Activated naive CD4-positive, alpha-beta T cell treated with anti-CD3 and anti-CD28 coated beads, Interleukin-2, amount 10 ng/mL, durations not matched to agents 7 days and 5 days (primary cell): ENCODE measurements at regions not wholly inside any gene's neighbourhood (a gene's known extent, or its start where the extent isn't known, plus 50 kb on each side); places are given as distances from the start of the nearest gene placed in this dataset.

Source experiments
- CTCF ChIA-PET: fragments of 350-600 bp; sonication (Branson Sonifier 250); formaldehyde crosslinking; loops from one replicate; lab custom pipeline; 2021; ENCODE audit warnings: antibody characterized with exemption; lab: Charles Lee
- DNase-seq: peaks from one replicate; pipeline ENCODE4 v3.0.0-alpha.2; 2020
- H3K27ac Mint-ChIP-seq: one replicate; pipeline ENCODE4 v1.8.0; 2021; ENCODE audit warnings: mild to moderate bottlenecking, moderate library complexity, mixed read lengths
- H3K27me3 Mint-ChIP-seq: one replicate; pipeline ENCODE4 v1.8.0; 2021; ENCODE audit warnings: mild to moderate bottlenecking, mixed read lengths
- H3K36me3 Mint-ChIP-seq: one replicate; pipeline ENCODE4 v1.8.0; 2021; ENCODE audit warnings: mixed read lengths
- H3K4me1 Mint-ChIP-seq: one replicate; pipeline ENCODE4 v1.8.0; 2021; ENCODE audit warnings: mixed read lengths
- H3K4me3 Mint-ChIP-seq: one replicate; pipeline ENCODE4 v1.8.0; 2021; ENCODE audit warnings: mild to moderate bottlenecking, moderate library complexity, mixed read lengths
- H3K9me3 Mint-ChIP-seq: one replicate; pipeline ENCODE4 v1.8.0; 2021; ENCODE audit warnings: mixed read lengths

DNA sequence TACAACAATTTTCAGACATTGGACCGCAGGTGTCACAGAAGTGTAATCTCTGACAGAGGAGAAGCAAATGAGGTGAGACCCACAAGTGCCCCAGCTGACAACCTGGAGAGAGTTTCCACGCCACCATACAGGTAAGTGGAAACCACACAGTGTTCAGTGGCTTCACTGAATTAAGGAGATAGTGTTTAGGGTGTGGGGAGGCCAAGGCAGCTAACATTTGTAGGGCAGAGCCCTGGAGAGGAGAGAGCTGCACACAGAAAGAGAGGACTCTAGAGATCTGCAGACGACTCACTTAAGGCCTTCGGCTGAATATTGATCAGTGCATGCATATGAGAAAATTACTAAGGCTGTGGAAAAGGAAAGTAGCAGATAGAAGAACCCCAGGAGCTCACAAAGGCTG is 228.9 kb upstream of the TNRC6C start:
- Mint-ChIP-seq H3K4me3 (no peak overlapping the region), H3K27ac (no peak overlapping the region), H3K4me1 (peaks cover 6% of the 10 kb centered on the region), H3K27me3 (peaks cover 49% of the 10 kb centered on the region), H3K36me3 (peaks cover 3% of the 10 kb centered on the region), H3K9me3 (peaks cover 19% of the 10 kb centered on the region)
- CTCF ChIA-PET = no interaction called here
- no peak for DNase-seq

DNA sequence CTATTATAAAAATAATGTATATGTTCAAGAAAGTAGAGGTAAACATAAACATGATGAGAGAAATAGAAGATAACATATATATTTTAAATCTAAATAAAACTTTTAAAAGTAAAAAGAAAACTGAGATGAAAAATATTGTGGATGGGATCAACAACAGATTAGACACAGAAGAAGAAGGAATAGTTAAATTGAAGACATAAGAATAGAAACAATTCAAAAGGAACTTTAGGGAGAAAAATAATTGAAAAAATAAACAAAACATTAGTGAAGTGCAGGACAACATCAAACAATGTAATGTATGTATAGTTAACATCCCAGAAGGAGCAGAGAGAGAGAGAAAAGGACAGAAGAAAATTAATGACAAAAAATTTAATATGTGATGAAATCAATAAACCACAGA is 228.1 kb upstream of the TNRC6C start:
- CTCF ChIA-PET = no interaction called here

DNA sequence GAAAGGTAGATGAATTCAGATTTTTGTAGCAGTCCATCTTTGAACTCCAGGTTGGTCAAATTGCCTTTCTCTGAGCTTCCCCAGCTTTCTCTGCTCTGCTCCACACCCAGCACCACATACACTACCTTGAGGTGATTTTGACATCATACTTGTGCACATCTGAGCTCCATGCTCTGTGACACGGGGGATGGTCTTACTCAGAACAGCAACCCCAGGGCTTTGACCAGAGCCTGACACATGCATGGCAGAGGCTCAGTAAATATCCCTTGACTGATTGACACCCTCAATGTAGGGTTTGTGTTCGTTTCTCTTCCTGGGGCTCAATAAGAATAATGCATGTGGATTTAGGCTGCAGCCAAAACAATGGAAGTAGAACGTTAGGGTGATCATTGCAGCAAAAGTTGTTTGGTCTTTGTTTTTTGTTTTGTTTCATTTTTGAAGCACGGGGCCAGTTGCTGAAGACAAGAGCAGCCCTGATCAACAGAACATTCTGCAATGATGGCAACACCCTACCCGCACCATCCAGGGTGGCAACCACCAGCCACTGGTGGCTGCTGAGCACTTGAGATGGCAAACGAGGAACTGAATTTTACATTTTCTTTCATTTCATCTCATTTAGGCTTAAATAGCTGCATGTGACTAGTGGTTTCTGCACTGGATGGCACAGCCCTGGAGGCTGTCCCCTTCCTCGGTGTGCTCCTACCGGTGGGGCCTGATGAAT is 224.8 kb upstream of the TNRC6C start:
- Mint-ChIP-seq H3K9me3 (peaks cover 19% of the 10 kb centered on the region), H3K27ac (no peak overlapping the region), H3K4me3 (no peak overlapping the region)

More for the DNA sequence above, 228.1 kb upstream of the TNRC6C start:
- no peak for DNase-seq
- no peak overlapping the region for H3K27ac Mint-ChIP-seq
- H3K27me3 Mint-ChIP-seq = peaks cover 52% of the 10 kb centered on the region
- peaks cover 3% of the 10 kb centered on the region for H3K36me3 Mint-ChIP-seq
- H3K4me3 Mint-ChIP-seq = no peak overlapping the region
- peaks cover 19% of the 10 kb centered on the region for H3K9me3 Mint-ChIP-seq
- H3K4me1 Mint-ChIP-seq = peaks cover 6% of the 10 kb centered on the region

DNA sequence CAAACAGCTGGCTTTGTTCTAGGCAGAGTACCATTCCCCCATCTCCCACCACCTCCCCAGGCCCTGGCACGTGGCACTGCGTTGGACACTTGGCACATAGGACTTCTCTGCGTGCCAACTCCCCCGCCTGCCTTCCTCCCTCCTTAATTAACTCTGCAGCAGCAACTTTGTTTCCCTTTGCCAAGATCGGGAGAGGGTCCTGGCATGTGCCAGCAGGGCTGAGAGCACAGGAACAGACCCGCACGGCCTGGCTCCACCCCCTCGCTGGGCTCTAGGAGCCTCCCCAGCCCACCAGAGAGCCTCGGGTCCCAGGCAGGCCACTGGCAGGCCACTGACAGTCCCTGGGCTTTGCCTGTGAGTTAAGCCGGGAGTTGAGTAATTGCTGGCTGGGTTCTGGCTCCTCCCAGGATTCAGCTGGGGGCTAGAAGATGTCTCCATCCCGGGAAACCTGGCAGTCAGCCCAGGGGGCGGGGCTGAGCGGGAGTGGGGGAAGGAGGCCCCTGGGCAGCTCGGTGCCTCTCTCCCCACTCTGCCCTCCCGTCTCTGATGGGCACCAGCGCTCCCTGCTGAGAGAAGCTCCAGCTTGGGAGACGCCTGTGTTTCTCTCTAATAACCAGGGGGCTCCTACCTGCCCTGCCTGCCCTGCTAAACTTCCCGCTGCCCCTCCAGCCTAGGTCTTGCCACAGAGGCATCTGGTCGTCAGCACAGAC is 224.0 kb upstream of the TNRC6C start:
- Mint-ChIP-seq H3K27ac (no peak overlapping the region), H3K4me3 (no peak overlapping the region), H3K9me3 (peaks cover 19% of the 10 kb centered on the region), H3K27me3 (peaks cover 76% of the 10 kb centered on the region), H3K4me1 (no peaks in the 10 kb centered on the region), H3K36me3 (peaks cover 3% of the 10 kb centered on the region)
- DNase-seq = no peak
- CTCF ChIA-PET = no interaction called here

More for the DNA sequence above, 224.8 kb upstream of the TNRC6C start:
- Mint-ChIP-seq H3K27me3 (peaks cover 72% of the 10 kb centered on the region), H3K4me1 (no peaks in the 10 kb centered on the region), H3K36me3 (peaks cover 3% of the 10 kb centered on the region)
- no peak for DNase-seq
- CTCF ChIA-PET = interaction anchor here (0.9 kb wide), 1 partner anchor 191 kb away, joined by 3 read pairs; no protein-coding TSS in a partner anchor

DNA sequence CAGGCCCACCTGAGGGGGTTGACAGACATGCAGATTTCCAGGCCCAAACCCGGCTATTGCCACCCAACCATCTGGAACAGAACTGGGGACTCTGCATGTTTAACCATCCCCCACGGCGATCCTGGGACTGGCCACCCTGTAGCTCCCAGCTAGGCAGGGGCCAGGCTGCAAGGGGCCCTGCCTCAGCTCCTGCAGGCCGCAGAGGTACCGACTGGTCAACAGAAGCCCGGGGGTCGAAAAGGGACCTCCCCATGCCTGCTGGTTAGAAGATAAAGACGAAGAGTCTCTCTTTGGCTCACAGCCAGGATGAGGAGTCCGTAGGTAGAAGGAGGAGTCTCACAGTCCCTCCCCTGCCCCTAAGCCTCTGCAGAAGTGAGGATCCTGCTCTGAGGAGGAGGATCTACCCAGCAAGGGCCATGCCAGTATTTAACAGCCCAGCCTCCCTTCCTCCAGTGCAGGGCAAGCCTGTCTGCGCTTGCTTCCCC is 223.4 kb upstream of the TNRC6C start:
- H3K4me1 Mint-ChIP-seq = no peaks in the 10 kb centered on the region
- CTCF ChIA-PET = no interaction called here
- peaks cover 19% of the 10 kb centered on the region for H3K9me3 Mint-ChIP-seq
- peaks cover 73% of the 10 kb centered on the region for H3K27me3 Mint-ChIP-seq
- H3K4me3 Mint-ChIP-seq = no peak overlapping the region
- H3K36me3 Mint-ChIP-seq = peaks cover 3% of the 10 kb centered on the region
- no peak for DNase-seq
- no peak overlapping the region for H3K27ac Mint-ChIP-seq

DNA sequence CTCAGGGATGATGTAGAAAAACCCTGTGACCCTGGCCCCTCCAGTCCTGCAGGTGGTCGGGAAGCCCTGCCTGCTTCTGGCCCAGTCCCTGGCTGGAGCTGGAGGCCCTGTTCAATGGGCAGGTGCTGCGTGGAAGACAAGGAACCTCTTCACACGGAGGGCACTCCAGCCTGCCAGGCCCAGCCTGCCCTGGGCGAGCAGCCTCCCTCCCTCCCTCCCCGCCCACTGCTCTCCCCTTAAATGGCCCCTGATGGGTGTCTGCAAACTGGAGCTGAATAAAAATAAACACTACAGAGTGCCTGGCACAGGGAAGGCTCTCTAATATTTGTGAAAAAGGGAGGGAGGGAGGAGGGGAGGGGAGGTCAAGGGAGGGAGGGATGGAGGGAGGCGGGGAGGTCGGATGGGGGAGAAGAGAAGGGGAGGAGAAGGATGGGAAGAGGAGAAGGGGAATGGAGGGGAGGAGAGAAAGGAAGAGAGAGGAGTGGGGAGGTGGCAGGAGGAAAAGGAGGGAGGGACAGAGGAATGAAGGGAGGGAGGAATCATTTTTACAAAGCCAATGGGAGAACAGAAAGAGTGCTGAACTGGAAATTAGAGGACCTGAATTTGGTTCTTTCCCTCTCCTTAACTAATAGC is 222.8 kb upstream of the TNRC6C start:
- Mint-ChIP-seq H3K4me1 (no peaks in the 10 kb centered on the region), H3K27ac (no peak overlapping the region), H3K9me3 (peaks cover 19% of the 10 kb centered on the region), H3K27me3 (peaks cover 73% of the 10 kb centered on the region), H3K36me3 (peaks cover 3% of the 10 kb centered on the region), H3K4me3 (no peak overlapping the region)
- DNase-seq = no peak
- CTCF ChIA-PET = no interaction called here

DNA sequence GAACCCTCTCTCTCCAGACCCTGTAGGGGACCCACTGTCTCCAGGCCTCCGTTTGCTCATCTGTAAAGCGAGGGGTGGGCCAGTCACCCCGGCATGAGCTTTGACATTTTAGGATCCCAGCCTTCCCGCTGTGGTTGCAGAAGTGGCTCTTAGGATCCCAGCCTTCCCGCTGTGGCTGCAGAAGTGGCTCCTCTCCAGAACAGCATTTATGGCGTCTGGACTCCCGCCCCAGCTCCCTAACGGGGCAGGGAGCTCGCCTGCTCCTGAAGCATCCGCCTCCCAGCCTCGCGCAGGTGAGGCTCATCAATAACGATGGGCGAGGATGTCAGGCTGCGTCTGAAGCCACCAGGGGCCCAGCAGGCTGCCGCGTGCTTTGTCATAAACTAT is 222.3 kb upstream of the TNRC6C start:
- Mint-ChIP-seq H3K27ac (no peak overlapping the region), H3K4me1 (no peaks in the 10 kb centered on the region), H3K27me3 (peaks cover 78% of the 10 kb centered on the region), H3K4me3 (no peak overlapping the region), H3K36me3 (peaks cover 3% of the 10 kb centered on the region), H3K9me3 (peaks cover 19% of the 10 kb centered on the region)
- no peak for DNase-seq
- CTCF ChIA-PET = no interaction called here

DNA sequence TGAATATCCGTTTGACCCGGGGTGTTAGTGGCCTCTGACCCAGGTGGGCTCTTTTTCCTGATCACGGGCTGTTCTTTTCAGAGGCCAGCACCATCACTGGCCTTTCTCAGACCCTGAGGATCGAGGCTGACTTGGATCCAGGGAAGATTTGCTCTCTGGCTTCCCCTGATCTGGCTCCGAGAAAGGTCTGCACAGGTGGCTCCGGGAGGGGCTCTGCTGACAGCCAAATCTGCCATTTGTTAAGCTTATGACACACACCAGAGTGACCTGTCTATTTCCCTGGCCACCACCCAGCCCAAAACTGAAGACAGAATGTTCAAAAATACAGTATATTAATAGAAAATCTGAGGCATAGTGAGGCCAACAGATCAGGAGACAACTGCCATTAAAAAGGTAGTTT is 221.8 kb upstream of the TNRC6C start:
- peaks cover 80% of the 10 kb centered on the region for H3K27me3 Mint-ChIP-seq
- peaks cover 19% of the 10 kb centered on the region for H3K9me3 Mint-ChIP-seq
- H3K4me3 Mint-ChIP-seq = no peak overlapping the region
- no peak overlapping the region for H3K27ac Mint-ChIP-seq
- no peaks in the 10 kb centered on the region for H3K4me1 Mint-ChIP-seq
- no peak for DNase-seq
- peaks cover 3% of the 10 kb centered on the region for H3K36me3 Mint-ChIP-seq
- CTCF ChIA-PET = no interaction called here

DNA sequence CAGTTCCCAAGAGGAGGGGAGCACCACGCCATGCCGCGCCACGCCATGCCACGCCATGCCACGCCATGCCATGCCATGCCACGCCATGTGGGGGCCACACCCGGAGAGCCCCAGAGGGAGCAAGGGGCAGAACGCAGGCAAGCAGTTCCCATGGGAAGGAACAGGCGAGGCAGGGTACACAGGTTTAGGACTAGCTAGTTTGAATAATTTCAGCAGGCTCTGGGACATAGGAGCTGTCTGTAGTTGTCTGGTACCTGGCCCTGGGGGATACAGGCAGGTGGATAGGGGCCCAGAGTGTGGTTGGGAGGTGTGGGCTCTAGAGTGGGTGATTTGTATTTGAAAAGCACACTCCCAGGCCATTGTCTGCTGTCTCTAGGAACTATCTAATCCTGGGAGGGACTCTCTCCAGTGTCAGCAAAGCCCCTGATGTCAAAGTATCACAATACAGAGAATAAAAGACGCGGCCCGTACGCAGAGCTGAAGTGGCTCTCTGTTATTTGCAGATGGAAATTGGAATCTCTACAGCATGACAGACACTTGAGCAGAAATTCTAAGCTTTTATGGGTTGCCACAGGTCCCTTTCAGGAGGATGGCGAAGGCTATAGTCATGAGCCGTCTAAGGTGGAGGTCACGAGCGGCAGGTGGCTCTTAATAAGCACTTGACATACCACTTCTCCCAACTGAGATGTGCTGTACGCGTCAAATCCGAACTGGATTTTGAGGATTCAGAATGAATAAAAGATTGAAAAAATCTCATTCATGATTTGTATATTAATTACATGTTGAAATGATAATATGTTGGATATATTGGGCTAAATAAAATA is 220.8 kb upstream of the TNRC6C start:
- Mint-ChIP-seq H3K27me3 (peaks cover 82% of the 10 kb centered on the region), H3K36me3 (peaks cover under 1% of the 10 kb centered on the region), H3K9me3 (peaks cover 15% of the 10 kb centered on the region), H3K4me3 (no peak overlapping the region), H3K27ac (no peak overlapping the region), H3K4me1 (no peaks in the 10 kb centered on the region)
- CTCF ChIA-PET = no interaction called here
- DNase-seq = no peak

DNA sequence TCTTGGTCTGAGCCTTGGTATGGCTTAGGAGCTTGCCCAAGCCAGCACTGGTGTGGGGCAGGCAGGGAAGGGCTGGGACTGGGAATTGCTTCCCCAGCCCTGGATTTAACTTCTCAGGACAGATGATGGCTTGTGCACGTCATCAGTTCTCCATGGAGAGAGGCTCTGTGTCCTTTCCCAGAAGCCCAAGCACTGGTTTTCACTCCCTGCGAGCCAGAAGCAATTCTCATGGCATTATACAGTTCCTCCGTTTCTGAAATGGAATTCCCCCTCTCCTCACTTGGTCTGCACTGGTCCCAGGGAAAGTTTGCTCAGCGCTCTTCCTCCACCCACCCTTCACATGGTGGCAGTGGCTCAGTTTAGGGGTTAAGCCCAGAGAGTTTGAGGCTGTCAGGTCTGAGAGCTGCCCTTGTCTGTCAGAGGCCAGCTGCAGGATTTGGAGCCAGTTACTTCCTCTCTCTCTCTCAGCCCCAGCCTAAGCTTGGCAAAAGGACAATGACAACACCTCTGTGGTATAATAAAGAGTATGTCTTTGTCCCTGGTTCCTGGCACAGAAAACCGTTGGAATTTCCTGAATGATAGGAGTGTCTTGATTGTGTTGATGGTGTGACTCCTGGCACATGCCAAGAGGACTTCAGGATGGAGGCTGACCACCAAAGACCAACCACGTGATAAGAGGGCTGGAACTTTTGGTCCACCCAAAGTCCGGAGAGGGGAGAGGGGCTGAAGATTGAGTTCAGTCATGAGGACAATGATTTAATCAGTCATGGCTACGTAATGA is 219.6 kb upstream of the TNRC6C start:
- CTCF ChIA-PET = no interaction called here
- H3K4me3 Mint-ChIP-seq = no peak overlapping the region
- peaks cover 70% of the 10 kb centered on the region for H3K27me3 Mint-ChIP-seq
- no peaks in the 10 kb centered on the region for H3K4me1 Mint-ChIP-seq
- no peak overlapping the region for H3K27ac Mint-ChIP-seq
- no peaks in the 10 kb centered on the region for H3K36me3 Mint-ChIP-seq
- H3K9me3 Mint-ChIP-seq = peaks cover 3% of the 10 kb centered on the region
- DNase-seq = no peak

DNA sequence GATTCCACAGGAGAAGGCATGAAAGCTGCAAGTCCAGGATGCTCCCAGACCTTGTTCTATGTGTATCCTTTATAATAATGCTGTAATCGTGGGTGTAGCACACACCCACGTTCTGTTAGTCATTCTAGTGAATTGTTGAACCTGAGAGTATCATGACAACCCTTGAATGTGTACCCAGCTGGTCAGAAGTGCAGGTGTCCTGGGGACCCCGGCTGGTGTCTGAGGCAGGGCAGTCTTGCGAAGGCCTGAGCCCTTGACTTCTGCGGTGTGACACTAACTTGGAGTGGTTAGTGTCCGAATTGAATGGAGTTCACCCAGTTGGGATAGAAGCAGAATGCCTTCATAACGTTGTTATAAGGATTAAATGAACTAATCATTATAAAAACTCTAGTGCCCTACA is 218.0 kb upstream of the TNRC6C start:
- DNase-seq = no peak
- Mint-ChIP-seq H3K4me1 (no peaks in the 10 kb centered on the region), H3K27me3 (peaks cover 58% of the 10 kb centered on the region), H3K27ac (no peak overlapping the region), H3K36me3 (no peaks in the 10 kb centered on the region), H3K9me3 (peaks cover 8% of the 10 kb centered on the region), H3K4me3 (no peak overlapping the region)
- CTCF ChIA-PET = interaction anchor here (1.2 to 1.3 kb wide), 2 partner anchors 9 to 198 kb away, joined by 3 to 5 read pairs; no protein-coding TSS in a partner anchor

DNA sequence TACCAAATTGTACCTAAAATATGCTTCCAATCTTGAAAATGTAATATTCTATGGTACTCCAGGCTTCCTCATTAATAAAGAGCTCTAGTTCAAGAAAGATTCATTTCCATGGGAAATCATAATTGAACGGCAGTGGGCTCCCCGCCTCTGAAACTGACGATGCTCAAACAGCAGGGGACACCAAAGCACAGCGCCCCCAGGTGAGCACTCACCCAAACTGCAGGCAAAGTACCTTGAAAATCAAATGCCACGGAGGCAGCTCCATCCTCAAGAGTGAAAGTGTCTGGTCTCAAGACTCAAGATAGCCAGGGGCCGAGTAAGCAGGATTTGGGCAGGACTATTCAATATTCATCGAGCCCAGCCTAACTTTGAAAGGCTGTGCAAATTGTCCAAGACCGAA is 217.4 kb upstream of the TNRC6C start:
- Mint-ChIP-seq H3K4me1 (no peaks in the 10 kb centered on the region), H3K27me3 (peaks cover 55% of the 10 kb centered on the region), H3K27ac (no peak overlapping the region), H3K4me3 (no peak overlapping the region), H3K9me3 (peaks cover 9% of the 10 kb centered on the region), H3K36me3 (no peaks in the 10 kb centered on the region)
- CTCF ChIA-PET = interaction anchor here (0.6 to 1.3 kb wide), 3 partner anchors 8 to 198 kb away, joined by 3 to 5 read pairs (median 4); no protein-coding TSS in a partner anchor
- peak; percentile 58 for DNase-seq

DNA sequence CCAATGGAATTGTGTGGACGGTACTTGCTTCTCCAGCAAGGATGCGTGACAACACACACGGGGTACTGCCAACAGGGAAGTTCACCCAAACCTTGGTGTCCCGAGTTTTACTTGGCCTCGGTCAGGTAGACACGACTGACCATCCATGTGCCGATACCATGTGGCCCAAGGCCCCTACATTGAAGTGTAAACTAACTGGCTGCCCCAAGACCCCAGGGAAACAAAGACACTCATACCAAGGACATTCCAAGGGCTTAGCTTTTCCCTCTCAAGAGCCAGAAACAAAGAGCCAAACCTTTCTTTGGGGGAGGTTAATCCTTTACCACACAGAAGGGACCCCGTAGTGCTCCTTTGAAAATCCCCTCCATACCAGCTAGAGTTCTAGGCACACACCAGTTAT is 215.9 kb upstream of the TNRC6C start:
- Mint-ChIP-seq H3K4me1 (no peaks in the 10 kb centered on the region), H3K9me3 (peaks cover 9% of the 10 kb centered on the region), H3K36me3 (no peaks in the 10 kb centered on the region), H3K27me3 (peaks cover 49% of the 10 kb centered on the region), H3K4me3 (no peak overlapping the region), H3K27ac (no peak overlapping the region)
- DNase-seq = no peak
- CTCF ChIA-PET = interaction anchor here (0.8 kb wide), 1 partner anchor 199 kb away, joined by 3 read pairs; no protein-coding TSS in a partner anchor
